NCI-H2107 treated with DMSO at 0.1 percent for 48 hours (cell line): ENCODE measurements at regions not wholly inside any gene's neighbourhood (a gene's known extent, or its start where the extent isn't known, plus 50 kb on each side); places are given as distances from the start of the nearest gene placed in this dataset.

Experiments
- DNase-seq: peaks from one replicate; lab custom pipeline; 2025; ENCODE audit not compliant: unreplicated experiment; lab: John Stamatoyannopoulos, UW

DNA sequence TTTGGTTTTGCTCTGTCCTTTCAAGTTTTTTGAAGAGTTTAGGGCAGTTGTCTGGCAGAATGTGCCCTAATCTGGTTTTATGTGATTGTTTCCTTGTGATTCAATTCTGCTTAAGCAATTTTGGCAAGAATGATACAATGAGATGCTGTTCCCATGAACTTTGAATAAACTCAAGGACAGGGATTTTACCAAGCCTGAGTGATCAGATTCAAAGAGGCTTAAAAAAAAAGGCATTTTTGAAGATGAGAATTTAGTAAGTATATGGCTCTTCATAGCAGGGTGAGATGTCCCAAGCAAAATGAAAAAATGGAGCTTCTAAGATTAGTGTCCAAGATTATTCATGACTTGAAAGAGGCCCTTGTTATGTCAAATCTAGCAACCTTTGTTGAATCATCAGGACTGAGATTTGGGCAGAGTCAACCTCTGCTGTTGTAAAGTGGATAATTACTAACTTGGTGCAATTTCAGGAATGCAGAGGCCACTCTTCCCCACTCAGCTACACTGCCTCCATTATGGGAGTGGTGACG lies 180.6 kb upstream of the NUDT4 start:
- no peak for DNase-seq

DNA sequence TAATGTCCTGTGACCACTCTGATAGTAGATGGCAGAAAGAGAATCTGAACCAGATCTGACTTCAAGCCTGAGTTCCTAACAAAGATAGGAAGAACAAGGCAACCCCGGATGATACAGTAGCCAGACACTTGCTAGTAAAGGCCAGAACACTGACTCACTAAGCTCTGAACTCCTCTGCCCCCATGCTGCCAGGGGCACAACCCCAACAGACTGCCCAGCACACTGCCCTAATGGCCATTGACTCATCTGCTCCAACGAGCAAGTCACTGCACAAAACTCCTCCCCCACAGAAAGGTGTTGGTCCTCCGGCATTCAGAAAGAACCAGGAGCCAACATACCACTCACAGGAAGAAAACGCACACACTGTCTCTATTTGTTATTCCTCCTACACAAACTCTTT lies 179.6 kb upstream of the NUDT4 start:
- no peak for DNase-seq

DNA sequence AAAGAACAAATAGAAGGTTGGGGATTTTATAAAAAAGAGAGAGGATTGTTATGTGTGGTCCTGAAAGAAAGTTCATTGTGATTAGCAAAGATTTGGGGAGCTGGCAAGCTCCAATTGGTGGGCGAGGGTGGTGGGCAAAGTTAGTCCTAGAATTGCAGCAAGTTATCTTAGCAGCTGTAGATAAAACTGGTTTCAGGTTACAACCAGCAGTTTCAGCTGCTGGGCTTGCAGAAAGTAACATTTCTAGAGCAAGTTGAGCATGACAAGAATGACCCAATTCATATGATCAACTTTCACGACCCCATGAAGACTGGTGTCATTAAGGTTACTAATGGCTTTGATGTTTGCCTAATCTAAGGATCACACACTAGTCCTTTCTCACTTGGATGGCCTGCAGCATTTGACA lies 177.9 kb upstream of the NUDT4 start:
- DNase-seq = no peak

DNA sequence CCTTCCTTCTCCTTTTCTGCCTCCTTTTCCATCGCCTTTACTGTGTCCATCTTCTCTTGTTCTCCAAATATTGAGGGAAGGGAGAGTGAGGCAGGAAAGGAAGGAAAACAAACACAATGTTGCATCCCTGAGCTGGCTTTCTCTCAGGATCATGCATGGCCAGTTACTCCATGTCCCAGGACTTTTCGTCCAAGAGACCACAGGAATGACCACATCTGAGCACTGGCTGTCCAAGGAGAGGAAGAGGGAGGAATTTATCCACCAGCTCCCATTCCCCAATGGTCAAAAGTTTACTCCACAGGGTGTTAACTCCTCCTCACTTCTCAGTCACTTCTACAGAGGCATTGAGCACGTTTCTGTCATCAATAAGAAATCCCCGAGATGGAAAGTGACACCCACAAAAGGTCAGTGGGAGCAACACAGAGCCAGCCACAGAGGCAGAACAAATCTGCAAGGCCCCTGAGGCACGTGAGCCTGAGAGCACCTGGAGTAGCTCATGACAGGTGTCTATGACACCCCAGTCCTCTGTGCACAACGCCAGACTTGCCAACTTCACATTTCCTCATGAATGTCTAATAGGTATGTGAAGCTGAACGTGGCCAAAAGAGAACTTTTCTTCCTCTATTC lies 177.3 kb upstream of the NUDT4 start:
- DNase-seq = no peak

- no peak for DNase-seq
Observed at GRCh38 chr12:93201990-93202389, 175.7 kb upstream of the NUDT4 start.

DNA sequence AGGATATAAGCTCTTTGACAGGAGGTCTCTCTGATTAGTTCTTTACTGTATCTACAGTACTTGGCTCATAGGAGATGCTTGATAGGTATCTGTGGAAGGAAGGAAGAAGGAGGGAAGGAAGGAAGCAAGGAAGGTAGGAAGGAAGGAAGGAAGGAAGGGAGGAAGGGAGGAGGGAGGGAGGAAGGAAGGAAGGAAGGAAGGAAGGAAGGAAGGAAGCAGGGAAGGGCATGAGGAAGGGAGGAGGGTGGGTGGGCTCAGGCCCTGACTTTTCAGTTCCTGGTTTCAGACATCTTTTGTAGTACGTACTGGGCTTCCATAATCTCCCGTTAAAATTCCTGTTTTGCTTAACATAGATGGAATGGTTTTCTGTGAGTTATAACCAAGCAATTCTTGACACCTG lies 175.0 kb upstream of the NUDT4 start:
- no peak for DNase-seq

- no peak for DNase-seq
Observed at GRCh38 chr12:93203361-93203760, 174.4 kb upstream of the NUDT4 start.

DNA sequence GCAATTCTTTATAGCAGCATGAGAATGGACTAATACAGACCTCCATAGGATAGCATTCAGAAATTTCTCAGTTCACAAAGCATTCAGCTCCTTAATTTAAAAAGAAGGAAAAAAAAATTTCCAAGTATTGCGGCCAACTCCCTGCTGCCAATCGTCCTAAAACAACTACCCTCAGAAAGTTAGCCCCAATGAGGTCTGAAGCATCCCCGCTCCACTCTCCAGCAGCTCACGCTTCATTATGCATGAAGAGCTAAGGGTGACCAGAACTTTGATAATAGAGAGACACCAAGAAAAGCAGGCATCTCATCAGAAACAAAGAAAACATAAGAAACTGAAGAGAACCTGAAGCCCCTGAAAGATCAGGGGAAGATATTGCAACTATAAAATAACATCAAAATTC lies 172.8 kb upstream of the NUDT4 start:
- DNase-seq = no peak

GRCh38 chr12:93205361-93205760 lies 172.4 kb upstream of the NUDT4 start:
- no peak for DNase-seq

DNA sequence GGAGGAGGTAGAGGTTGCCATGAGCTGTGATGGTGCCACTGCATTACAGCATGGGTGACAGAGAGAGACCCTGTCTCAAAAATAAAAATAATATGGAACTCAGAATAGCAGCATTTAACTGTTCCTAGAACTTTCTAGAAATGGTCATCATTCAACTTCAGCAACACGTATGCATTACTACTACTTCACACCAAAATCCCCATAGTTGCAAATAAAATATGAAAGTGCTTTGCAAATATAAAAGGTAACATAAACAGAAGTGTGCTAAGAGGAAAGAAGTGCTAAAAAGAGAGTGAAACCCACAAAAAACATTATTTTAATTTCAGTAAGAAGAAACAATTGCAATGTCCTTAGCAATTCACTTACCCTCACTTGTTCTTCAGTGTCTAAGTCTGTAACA lies 169.7 kb upstream of the NUDT4 start:
- DNase-seq = no peak

DNA sequence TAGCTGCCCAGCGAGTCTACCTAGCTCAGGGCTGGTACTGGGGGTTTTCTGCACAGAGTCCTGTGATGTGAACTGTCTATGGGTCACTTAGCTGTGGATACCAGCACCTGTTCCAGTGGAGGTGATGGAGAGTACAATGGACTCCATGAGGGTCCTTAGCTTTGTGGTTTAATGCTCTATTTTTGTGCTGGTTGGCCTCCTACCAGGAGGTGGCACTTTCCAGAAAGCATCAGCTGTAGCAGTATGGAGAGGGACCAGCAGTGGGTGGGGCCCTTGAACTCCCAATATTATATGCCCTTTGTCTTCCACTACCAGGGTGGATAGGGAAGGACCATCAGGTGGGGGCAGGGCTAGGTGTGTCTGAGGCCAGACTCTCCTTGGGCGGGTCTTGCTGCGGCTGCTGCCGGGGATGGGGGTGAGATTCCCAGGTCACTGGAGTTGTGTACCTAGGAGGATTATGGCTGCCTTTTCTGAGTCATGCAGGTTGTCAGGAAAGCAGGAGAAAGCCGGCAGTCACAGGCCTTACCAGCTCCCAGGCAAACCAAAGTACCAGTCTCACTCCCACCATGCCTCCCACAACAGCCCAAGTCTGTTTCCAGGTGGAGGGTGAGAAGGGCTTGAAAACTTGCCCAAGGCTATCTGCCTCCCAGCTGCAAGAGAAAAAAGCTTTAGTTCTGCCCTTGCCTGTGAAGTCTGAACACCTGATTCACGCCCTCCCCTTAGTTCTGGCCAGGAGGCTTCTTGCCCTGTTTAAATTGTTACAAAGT lies 163.0 kb upstream of the NUDT4 start:
- DNase-seq = no peak

- no peak for DNase-seq
Observed at GRCh38 chr12:93215290-93215678, 162.4 kb upstream of the NUDT4 start.

DNA sequence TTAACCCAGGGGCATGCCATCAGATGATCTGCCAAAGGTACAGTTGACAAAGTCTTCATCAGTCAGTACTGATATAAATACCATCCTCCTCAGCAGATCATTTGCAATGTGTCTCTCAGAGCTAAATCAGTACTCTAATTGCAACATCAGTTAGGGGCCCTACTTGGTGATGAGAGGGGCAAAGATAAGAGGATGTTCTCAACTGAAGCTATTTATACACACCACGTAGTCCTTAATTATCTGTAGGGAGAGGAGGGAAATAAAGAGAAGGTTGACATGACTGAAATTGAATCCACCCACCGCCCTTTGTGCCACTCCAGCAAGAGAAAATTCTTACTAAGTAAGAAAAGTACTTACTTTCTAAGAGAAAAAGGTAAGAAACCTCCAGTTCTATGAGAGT lies 157.8 kb upstream of the NUDT4 start:
- DNase-seq = no peak

DNA sequence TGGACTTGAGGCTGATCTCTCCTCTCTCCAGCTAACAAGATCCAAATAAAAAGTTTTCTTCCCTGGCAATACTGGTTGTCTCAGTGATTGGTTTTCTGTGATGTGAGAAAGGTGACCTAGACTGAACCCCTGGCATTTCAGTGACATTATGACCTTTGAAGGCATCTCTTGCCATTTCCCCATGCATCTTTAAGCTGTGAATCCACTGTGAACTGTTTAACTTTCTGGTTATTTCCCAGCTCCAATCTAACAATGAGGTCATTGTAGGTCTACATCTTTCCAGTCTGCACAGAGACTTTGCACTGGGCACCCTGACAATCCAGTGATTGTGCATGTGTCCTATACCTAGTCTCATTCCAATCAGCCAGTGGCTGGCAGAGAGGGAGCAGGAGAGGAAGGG lies 155.9 kb upstream of the NUDT4 start:
- no peak for DNase-seq

- DNase-seq = no peak
Observed at GRCh38 chr12:93223440-93224426, 154.0 kb upstream of the NUDT4 start.

- no peak for DNase-seq
Observed at GRCh38 chr12:93225094-93225493, 152.6 kb upstream of the NUDT4 start.

DNA sequence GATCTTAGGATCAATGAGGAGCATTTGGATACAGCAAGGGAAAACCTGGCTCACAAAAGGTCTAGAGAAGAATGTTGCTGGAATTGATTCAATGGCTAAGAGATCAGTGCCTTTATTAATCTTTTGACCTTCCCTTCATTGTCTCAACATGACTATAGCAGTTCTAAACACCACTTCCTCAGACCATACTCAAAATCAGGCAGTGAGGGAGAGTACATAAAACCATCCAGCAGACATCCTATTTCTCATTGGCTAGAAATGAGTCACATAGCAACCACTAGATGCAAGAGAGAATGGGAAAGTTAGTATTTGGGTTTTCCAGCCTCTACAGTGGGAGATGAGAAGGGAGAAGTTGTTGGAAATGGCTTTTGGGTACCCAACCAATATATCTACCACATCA lies 151.4 kb upstream of the NUDT4 start:
- DNase-seq = no peak

- DNase-seq = no peak
Observed at GRCh38 chr12:93229494-93230325, 148.0 kb upstream of the NUDT4 start.

DNA sequence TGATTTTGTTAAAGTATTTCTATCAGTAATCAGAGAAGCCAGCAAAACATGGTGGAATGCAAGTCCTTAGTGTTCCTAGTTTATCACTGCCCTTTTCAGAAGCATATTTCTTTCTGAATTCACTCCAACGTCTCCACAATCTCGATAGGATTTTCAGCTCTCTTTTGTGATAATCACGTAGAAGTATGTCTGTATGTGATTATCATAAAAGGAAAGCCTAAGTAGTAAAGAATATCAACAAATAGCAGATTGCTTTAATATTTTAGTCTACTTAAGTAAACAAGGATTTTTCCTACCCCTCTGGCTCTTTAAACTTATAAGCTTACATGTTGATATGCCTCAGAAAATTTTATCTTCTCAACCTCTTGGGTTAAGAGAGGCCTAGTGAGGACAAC lies 147.4 kb upstream of the NUDT4 start:
- no peak for DNase-seq

DNA sequence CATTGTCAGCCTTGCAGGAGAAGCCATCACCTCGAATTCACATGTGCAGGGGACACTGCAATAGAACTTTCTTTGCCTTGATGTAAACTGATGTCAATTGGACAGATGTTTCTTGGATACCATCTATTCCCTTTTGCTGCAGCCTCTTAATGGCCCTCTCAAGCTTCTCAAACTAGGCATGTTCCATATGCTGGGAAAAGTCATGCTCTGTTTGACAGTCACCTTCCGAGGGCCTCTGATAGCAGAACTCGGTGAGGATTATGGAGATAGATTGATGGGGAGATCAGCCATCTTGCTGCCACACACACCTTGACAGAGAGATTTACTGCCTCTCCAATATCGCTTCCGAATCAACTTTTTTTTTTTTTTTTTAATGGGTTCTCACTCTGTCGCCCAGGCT lies 145.8 kb upstream of the NUDT4 start:
- DNase-seq = no peak

GRCh38 chr12:93234641-93235040 lies 143.1 kb upstream of the NUDT4 start:
- no peak for DNase-seq
